ENCODE measurements at regions not wholly inside any gene's neighbourhood (a gene's known extent, or its start where the extent isn't known, plus 50 kb on each side); places are given as distances from the start of the nearest gene placed in this dataset.

DNA sequence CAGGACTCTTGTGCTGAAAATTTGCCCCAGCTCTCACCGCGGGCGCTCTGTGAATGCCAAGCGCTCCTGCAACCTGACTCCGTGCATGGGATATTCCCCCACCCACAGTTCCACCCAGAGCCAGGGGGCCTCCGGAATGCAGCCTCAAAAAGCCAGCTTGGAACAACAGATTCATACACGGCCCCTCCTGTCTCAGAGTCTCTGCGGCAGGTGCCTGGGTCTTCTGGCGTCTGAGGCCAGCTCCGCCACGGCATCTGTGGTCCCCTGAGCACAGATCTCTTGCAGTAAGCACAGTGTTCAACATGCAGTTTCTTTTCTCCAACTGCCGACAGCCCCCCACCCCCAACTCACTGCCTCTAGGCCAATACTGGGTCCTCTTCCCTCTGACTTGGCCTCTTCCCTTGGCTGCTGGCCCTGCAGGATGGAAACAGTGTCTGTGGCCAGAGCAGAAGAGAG, 355.7 kb upstream of the IRX2 start:
- no peak overlapping the region for H3K4me3 ChIP-seq
- intact Hi-C loops (cut with DNase I): no loop called here
- H3K9me3 ChIP-seq: no peaks in the 10 kb centered on the region
- peaks cover 0 to 24% (median 7%) of the 10 kb centered on the region in 3 donors for H3K27me3 ChIP-seq (ENCODE audit: insufficient read depth in 3 of 3, low read length in 2 of 3)
- no peak for DNase-seq
- ATAC-seq: no peak
- H3K36me3 ChIP-seq (ENCODE audit: insufficient read depth in 1 of 2, low read depth in 1 of 2): no peaks in the 10 kb centered on the region
- WGBS, 3 donors: 8 to 11% (median 9%) methylated on average over 12 of the region's 12 CpGs
- TF ChIP-seq, protein P1, sequence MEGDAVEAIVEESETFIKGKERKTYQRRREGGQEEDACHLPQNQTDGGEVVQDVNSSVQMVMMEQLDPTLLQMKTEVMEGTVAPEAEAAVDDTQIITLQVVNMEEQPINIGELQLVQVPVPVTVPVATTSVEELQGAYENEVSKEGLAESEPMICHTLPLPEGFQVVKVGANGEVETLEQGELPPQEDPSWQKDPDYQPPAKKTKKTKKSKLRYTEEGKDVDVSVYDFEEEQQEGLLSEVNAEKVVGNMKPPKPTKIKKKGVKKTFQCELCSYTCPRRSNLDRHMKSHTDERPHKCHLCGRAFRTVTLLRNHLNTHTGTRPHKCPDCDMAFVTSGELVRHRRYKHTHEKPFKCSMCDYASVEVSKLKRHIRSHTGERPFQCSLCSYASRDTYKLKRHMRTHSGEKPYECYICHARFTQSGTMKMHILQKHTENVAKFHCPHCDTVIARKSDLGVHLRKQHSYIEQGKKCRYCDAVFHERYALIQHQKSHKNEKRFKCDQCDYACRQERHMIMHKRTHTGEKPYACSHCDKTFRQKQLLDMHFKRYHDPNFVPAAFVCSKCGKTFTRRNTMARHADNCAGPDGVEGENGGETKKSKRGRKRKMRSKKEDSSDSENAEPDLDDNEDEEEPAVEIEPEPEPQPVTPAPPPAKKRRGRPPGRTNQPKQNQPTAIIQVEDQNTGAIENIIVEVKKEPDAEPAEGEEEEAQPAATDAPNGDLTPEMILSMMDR (IDR thresholded peaks at IDR 0.05): no peak
- no peaks in the 10 kb centered on the region for H3K4me1 ChIP-seq
- no peak overlapping the region for H3K27ac ChIP-seq

DNA sequence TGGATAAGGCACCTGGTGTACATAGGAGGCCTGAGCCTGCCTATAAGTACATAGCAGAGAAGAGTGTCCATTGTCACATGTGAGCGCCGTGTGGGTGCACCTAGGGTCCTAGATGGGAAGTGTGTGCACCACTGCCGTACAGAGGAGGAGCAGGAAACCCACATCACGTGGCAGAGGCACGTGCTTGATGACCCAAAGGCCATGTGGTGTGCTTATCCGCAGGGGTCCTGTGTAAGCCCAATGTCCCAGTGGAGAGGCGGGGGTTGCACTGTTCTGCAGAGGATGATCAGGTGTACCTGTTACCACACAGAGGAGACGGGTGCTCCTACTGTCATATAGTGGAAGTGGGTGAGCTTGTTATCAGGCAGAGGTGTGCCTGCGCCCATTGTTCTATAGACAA, 354.1 kb upstream of the IRX2 start:
- no peak for ATAC-seq
- Histone ChIP-seq H3K9me3 (no peaks in the 10 kb centered on the region), H3K27ac (no peak overlapping the region), H3K4me1 (no peaks in the 10 kb centered on the region), H3K36me3 (ENCODE audit: insufficient read depth in 1 of 2, low read depth in 1 of 2) (no peaks in the 10 kb centered on the region), H3K27me3 (ENCODE audit: insufficient read depth in 3 of 3, low read length in 2 of 3) (peaks cover 0 to 24% (median 7%) of the 10 kb centered on the region in 3 donors), H3K4me3 (no peak overlapping the region)
- no peak for DNase-seq
- intact Hi-C loops (cut with DNase I): no loop called here
- WGBS, 3 donors: 69 to 74% (median 71%) methylated on average over 9 of the region's 9 CpGs
- TF ChIP-seq, protein P1 (IDR thresholded peaks at IDR 0.05): no peak

DNA sequence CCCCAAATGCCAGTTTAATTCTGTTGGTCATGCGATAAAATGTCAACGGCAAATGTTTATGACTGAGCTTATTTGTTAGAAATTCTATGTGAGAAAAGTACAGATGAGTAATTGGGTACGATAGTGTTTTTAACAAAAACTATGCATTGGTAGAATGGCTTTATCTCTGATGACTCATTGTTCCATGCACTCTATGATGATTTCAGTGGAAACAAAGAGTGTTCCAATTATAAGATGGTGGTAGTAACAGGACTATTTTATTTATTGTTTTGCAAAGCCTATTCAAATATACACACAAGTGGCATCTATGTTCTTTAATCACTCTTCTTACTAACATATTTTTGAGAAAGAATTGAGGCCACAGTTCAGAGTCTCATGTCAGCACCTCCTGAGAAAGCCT, 353.7 kb upstream of the IRX2 start:
- intact Hi-C loops (cut with DNase I): no loop called here
- no peak for ATAC-seq
- Histone ChIP-seq H3K27me3 (ENCODE audit: insufficient read depth in 3 of 3, low read length in 2 of 3) (peaks cover 0 to 24% (median 7%) of the 10 kb centered on the region in 3 donors), H3K4me3 (no peak overlapping the region), H3K9me3 (no peaks in the 10 kb centered on the region), H3K27ac (no peak overlapping the region), H3K36me3 (ENCODE audit: insufficient read depth in 1 of 2, low read depth in 1 of 2) (no peaks in the 10 kb centered on the region), H3K4me1 (no peaks in the 10 kb centered on the region)
- 77 to 84% (median 81%) methylated on average over 3 of the region's 3 CpGs for WGBS, 3 donors
- no peak for DNase-seq
- TF ChIP-seq, protein P1 (IDR thresholded peaks at IDR 0.05): no peak

DNA sequence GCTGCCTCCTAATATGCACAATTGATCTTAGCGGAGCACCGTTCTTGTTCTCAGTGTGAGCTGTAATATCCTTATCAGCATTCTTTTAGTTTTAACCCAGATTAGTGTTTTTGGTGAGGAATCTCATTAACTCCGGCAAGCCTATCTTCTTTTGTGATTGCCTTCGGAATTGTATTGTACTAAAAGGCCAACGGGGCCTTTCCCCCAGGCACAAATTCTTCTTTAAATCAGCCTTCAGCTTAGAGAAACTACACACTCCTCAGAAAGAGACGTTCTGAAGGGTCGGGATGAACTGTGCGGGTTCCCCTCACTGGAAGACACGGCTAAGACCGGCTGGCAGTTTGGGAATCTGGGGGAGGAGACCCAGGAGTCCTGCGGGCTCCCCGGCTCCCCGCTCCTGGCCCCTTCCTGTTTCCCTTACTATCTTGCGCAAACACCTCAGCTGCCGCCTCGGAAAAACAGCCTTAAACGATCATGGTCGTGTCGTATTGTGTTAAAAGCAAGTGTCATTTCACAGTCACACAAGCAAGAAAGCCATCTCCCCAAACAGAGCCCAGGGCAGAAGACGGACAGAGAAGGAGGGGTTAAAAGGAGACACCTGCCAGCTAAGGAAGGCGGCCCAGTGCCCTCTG, 353.1 kb upstream of the IRX2 start:
- no peak overlapping the region for H3K4me3 ChIP-seq
- no peak overlapping the region for H3K27ac ChIP-seq
- ATAC-seq: no peak
- DNase-seq: no peak
- H3K27me3 ChIP-seq (ENCODE audit: insufficient read depth in 3 of 3, low read length in 2 of 3): peaks cover 0 to 24% (median 9%) of the 10 kb centered on the region in 3 donors
- H3K36me3 ChIP-seq (ENCODE audit: insufficient read depth in 1 of 2, low read depth in 1 of 2): no peaks in the 10 kb centered on the region
- H3K9me3 ChIP-seq: no peaks in the 10 kb centered on the region
- TF ChIP-seq, protein P1 (IDR thresholded peaks at IDR 0.05): no peak
- H3K4me1 ChIP-seq: no peaks in the 10 kb centered on the region
- WGBS, 3 donors: 34 to 41% (median 36%) methylated on average over 21 of the region's 21 CpGs
- intact Hi-C loops (cut with DNase I): no loop called here

All from psoas muscle (tissue), 7 donors.